Activated CD4-positive, alpha-beta T cell treated with anti-CD3 and anti-CD28 coated beads, Interleukin-10, Interleukin-2, amounts not matched to agents 100 ng/mL and 50 ng/mL, durations not matched to agents 16 hours and 8 hours (primary cell): ENCODE measurements at regions not wholly inside any gene's neighbourhood (a gene's known extent, or its start where the extent isn't known, plus 50 kb on each side); places are given as distances from the start of the nearest gene placed in this dataset.

ENCODE experiments used
- DNase-seq: peaks from one replicate; pipeline ENCODE4 v3.0.0-alpha.2; 2020

GRCh38 chrX:118167361-118167760 is 50.8 kb upstream of the KLHL13 start:
- no peak for DNase-seq

GRCh38 chrX:118171356-118171755 is 54.7 kb upstream of the KLHL13 start:
- no peak for DNase-seq

- DNase-seq: no peak
Observed at GRCh38 chrX:118174516-118175098, 58.0 kb upstream of the KLHL13 start.

- no peak for DNase-seq
Observed at GRCh38 chrX:118177708-118178107, 61.1 kb upstream of the KLHL13 start.

- no peak for DNase-seq
Observed at GRCh38 chrX:118178450-118178849, 61.8 kb upstream of the KLHL13 start.

GRCh38 chrX:118179161-118179560 is 62.6 kb upstream of the KLHL13 start:
- DNase-seq: no peak

- no peak for DNase-seq
Observed at GRCh38 chrX:118179718-118180117, 63.1 kb upstream of the KLHL13 start.

GRCh38 chrX:118181030-118181429 is 64.4 kb upstream of the KLHL13 start:
- no peak for DNase-seq

GRCh38 chrX:118182025-118182424 is 65.4 kb upstream of the KLHL13 start:
- DNase-seq: no peak

- no peak for DNase-seq
Observed at GRCh38 chrX:118182681-118183080, 66.1 kb upstream of the KLHL13 start.

- DNase-seq: no peak
Observed at GRCh38 chrX:118183606-118184005, 67.0 kb upstream of the KLHL13 start.

GRCh38 chrX:118187100-118187499 is 70.5 kb upstream of the KLHL13 start:
- DNase-seq: no peak

GRCh38 chrX:118189000-118189399 is 72.4 kb upstream of the KLHL13 start:
- no peak for DNase-seq

GRCh38 chrX:118189628-118190027 is 73.0 kb upstream of the KLHL13 start:
- no peak for DNase-seq

- DNase-seq: no peak
Observed at GRCh38 chrX:118197730-118198129, 81.1 kb upstream of the KLHL13 start.

- no peak for DNase-seq
Observed at GRCh38 chrX:118198577-118198976, 82.0 kb upstream of the KLHL13 start.

- no peak for DNase-seq
Observed at GRCh38 chrX:118199997-118200396, 83.4 kb upstream of the KLHL13 start.

GRCh38 chrX:118205421-118206395 is 89.1 kb upstream of the KLHL13 start:
- no peak for DNase-seq

- no peak for DNase-seq
Observed at GRCh38 chrX:118207831-118208453, 91.3 kb upstream of the KLHL13 start.

- no peak for DNase-seq
Observed at GRCh38 chrX:118208481-118208880, 91.9 kb upstream of the KLHL13 start.

- DNase-seq: no peak
Observed at GRCh38 chrX:118211891-118212816, 95.5 kb upstream of the KLHL13 start.

- no peak for DNase-seq
Observed at GRCh38 chrX:118212817-118213183, 96.2 kb upstream of the KLHL13 start.

GRCh38 chrX:118215346-118215745 is 98.7 kb upstream of the KLHL13 start:
- no peak for DNase-seq
